Motor neuron (in vitro differentiated cells): ENCODE measurements at regions not wholly inside any gene's neighbourhood (a gene's known extent, or its start where the extent isn't known, plus 50 kb on each side); places are given as distances from the start of the nearest gene placed in this dataset.

Experiments used
- ATAC-seq, 8 experiments: fragments of 200-7000 bp; cut with Tn5 transposase; replicated peaks in 6 of 8; 2 replicates each; pipeline ENCODE4 v1.8.0; 2021; ENCODE audit warnings: mild to moderate bottlenecking in 8 of 8, moderate library complexity in 8 of 8
- H3K27ac ChIP-seq, 2 donors: fragments of 250-450 bp; sonication (Bioruptor Pico); 2 replicates each; pipeline ENCODE4 v1.9.0; 2021; ENCODE audit warnings: antibody characterized with exemption in 2 of 2, mild to moderate bottlenecking in 2 of 2, moderate library complexity in 1 of 2
- H3K4me1 ChIP-seq, 2 donors: fragments of 250-450 bp; sonication (Bioruptor Pico); replicated peaks in 1 of 2; 2 replicates each; pipeline ENCODE4 v1.6.1; 2021; ENCODE audit warnings: antibody characterized with exemption in 2 of 2, mild to moderate bottlenecking in 2 of 2, moderate library complexity in 1 of 2
- H3K4me3 ChIP-seq, 5 donors: fragments of 250-450 bp; sonication (Bioruptor Pico); 2 replicates each; pipeline ENCODE4 v1.9.0; 2021; ENCODE audit warnings: antibody characterized with exemption in 5 of 5, mild to moderate bottlenecking in 5 of 5, moderate library complexity in 4 of 5
- WGBS, 10 experiments: fragments of 450-650 bp; shearing (Covaris generic); methylation state at CpG; one replicate each; pipeline ENCODE4 v1.0.0; 2022; 5-methylcytosine and 5-hydroxymethylcytosine counted together
- in situ Hi-C, 9 experiments: fragments of 400-800 bp; cut with MboI; loops; one replicate each; pipeline ENCODE4 v1.15.0; 2021; ENCODE audit warnings: low sequenced_read_pairs in 9 of 9, low pct_unique_long_range_greater_than_20kb in 2 of 9; ENCODE audit not compliant: unreplicated experiment in 9 of 9

DNA sequence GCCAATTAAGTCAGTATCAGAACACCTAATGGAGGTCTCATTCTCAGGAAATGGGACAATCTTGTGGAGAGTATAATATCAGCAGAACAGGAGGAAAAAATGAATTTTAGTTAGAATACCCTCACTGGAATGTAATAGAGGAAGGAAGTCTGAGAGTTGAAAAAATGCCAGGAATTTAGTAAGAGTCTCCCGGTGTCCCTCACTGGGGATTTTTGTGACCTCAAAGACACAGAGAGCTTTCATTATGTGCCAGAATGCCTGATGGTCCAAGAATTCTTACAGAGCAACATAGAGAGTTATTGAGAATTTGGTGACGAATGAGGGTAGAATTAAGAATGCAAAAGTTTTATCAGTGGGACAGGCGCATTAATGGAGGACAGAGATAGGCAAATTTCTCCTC is 443.5 kb upstream of the B3GALT2 start:
- in situ Hi-C loops = no loop called here
- Histone ChIP-seq H3K4me3 (no peak overlapping the region), H3K27ac (no peak overlapping the region), H3K4me1 (no peaks in the 10 kb centered on the region)
- WGBS, 10 experiments = 61 to 100% (median 75%) methylated on average over 1 to 3 of the region's 3 CpGs
- ATAC-seq = no peak

DNA sequence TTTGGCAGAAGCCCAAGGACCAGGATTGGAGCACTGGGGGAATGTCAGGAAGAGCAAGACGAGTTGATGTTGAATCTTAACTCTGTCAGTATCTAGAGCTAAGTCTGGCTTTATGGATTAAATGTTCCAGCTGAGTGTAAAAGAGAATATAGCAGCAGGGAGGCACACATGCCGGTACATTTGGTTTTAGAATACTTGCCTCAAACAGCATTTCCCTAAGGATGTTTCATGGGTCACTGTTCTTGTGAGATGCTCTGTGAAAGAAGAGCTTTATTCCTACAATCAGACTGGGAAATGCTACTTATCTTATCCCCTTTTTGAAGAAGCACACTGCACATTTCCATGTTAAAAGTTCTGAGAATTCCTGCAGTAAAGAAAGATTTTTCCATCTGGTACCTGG is 440.3 kb upstream of the B3GALT2 start:
- Histone ChIP-seq H3K4me3 (no peak overlapping the region), H3K27ac (no peak overlapping the region), H3K4me1 (no peaks in the 10 kb centered on the region)
- ATAC-seq = no peak
- WGBS, 10 experiments = 29 to 100% (median 72%) methylated on average over 1 to 2 of the region's 2 CpGs; no CpG with 5 or more reads in 4 of the 10 experiments
- in situ Hi-C loops = no loop called here

DNA sequence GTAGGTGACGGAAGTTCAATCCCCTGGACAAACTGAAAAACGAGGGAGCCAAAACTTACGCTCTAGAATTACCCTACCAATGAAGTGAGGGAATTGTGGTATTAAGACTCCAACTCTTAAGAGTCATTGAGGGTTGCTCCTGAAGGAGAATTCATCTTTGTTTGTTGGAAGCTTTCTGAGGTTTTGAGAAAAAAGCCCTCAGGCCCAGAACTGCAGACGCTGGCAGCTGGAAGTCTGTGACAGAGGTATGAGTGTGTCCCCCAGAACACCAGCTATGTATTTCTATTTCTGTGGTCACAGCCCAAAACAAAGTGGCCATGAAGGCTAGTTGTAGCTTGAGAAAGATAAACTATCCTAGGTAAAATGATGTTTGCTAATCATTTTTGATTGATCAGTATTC is 438.8 kb upstream of the B3GALT2 start:
- ATAC-seq = no peak
- no peak overlapping the region for H3K4me3 ChIP-seq
- in situ Hi-C loops = no loop called here
- no peak overlapping the region for H3K27ac ChIP-seq
- no peaks in the 10 kb centered on the region for H3K4me1 ChIP-seq
- 0 to 81% (median 66%) methylated on average over 1 to 4 of the region's 4 CpGs; no CpG with 5 or more reads in 2 of the 10 experiments for WGBS, 10 experiments

DNA sequence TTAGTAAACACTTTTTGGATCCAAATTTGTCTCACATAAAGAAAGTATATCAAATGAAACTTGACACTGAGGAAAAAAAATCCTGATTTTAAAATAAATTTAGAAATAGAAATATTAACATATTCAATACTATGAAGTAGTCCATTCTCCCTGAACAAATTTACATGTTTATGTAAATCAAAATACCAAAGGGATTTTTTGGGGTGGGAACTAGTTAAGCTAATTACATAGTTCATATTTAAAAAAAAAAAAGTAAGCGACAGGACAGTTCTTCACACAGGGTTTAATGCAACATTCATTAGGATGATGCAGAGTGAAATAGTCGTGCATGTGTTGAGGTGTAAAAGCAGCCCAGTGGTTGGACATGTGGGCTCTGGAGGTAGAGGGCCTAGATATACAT is 433.5 kb upstream of the B3GALT2 start:
- no peaks in the 10 kb centered on the region for H3K4me1 ChIP-seq
- ATAC-seq = peak in 3 of 8 experiments; percentile 71 to 93 (median 74)

DNA sequence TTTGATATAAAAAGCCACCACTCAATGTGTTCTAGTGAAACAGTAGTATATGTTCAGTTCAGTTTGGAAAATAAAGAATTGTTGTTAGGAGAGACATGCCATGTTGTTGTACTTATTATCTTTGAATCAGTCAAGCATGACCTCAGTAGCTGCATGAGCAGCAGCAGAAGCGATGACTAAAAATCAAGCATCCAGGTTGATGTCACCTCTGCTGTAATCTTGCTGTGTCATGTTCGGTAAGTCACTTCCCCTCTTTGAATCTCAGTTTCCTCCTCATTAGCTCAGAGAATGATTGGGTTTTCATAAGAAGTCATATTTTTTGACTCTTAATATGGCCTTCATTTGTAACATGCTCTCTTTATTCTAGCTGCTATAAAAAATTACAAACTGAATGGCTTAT is 428.4 kb upstream of the B3GALT2 start:
- WGBS, 10 experiments = 65 to 100% (median 85%) methylated on average over 1 to 2 of the region's 2 CpGs; no CpG with 5 or more reads in 2 of the 10 experiments
- in situ Hi-C loops = no loop called here

More for the DNA sequence above, 433.5 kb upstream of the B3GALT2 start:
- H3K27ac ChIP-seq = no peak overlapping the region
- in situ Hi-C loops = no loop called here
- WGBS, 10 experiments = 0 to 100% (median 80%) methylated on average over 1 to 2 of the region's 2 CpGs; no CpG with 5 or more reads in 1 of the 10 experiments
- no peak overlapping the region for H3K4me3 ChIP-seq

DNA sequence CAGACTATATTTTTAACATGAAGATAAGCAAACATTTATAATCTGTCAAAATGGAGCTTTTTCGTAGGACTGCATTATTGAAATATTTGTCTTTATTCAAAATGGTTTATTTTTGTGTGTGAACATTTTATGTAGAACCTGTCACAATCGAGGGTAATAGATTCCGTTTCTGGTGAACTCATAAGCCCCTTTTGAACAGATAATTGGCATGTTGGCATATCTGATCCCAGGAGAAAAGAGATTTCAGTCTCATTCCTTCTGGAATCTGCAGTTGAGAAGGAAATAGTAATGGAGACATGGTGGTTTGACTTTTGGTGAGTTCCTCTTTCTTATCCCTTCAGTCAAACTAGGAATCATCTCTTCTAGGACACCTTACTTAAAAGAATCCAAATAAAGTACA is 427.9 kb upstream of the B3GALT2 start:
- Histone ChIP-seq H3K27ac (no peak overlapping the region), H3K4me1 (no peaks in the 10 kb centered on the region), H3K4me3 (no peak overlapping the region)
- ATAC-seq = no peak
- in situ Hi-C loops = no loop called here
- 0 to 93% (median 79%) methylated on average over 1 to 3 of the region's 3 CpGs for WGBS, 10 experiments

More for the DNA sequence above, 428.4 kb upstream of the B3GALT2 start:
- Histone ChIP-seq H3K27ac (no peak overlapping the region), H3K4me1 (no peaks in the 10 kb centered on the region), H3K4me3 (no peak overlapping the region)
- ATAC-seq = peak in 5 of 8 experiments; percentile 65 to 89 (median 78)

DNA sequence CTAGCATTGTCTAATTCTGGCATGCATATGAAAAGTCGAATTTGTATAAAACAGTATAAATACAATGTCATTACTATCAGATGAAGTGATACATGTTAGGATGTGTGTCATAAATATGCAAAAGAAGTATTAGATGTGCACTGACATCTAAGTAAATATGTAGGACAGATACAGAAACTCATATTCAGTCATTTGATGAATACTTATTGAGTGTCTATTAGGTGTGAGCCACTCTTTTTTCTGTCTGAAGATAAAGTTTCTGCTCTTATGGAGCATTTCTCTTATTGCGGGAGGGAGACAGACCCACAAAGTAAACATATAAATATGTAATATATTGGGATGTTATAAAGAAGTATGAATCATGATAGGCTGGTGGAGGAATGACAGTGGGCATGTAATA is 426.6 kb upstream of the B3GALT2 start:
- ATAC-seq = peak in 1 of 8 experiments; percentile 19
- WGBS, 10 experiments = 40 to 100% (median 90%) methylated on average over 1 to 2 of the region's 2 CpGs; no CpG with 5 or more reads in 2 of the 10 experiments
- H3K27ac ChIP-seq = no peak overlapping the region
- no peak overlapping the region for H3K4me3 ChIP-seq
- no peaks in the 10 kb centered on the region for H3K4me1 ChIP-seq
- in situ Hi-C loops = no loop called here

DNA sequence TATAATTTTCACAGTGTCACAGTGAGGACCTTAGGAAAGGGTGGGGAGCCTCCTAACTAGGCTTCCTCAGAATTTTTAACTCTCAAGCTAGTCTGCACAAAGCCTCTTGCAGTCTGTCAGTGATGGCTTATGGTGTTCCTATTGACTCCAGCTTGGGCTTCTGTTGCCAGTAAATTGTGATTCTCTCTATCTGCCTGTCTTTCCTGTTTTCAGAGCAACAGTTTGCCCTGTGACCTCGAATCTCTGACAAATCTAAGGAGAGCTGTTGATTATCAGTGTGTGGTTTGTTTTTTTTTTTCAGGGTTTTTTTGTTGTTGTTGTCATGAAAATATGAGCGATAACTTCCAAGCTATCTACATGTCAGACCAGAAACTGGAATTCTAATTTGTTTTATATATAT is 423.2 kb upstream of the B3GALT2 start:
- no peak for ATAC-seq
- Histone ChIP-seq H3K27ac (no peak overlapping the region), H3K4me3 (no peak overlapping the region), H3K4me1 (no peaks in the 10 kb centered on the region)
- in situ Hi-C loops = no loop called here
- WGBS, 10 experiments = 5 to 98% (median 60%) methylated on average over 1 to 2 of the region's 2 CpGs; no CpG with 5 or more reads in 1 of the 10 experiments

DNA sequence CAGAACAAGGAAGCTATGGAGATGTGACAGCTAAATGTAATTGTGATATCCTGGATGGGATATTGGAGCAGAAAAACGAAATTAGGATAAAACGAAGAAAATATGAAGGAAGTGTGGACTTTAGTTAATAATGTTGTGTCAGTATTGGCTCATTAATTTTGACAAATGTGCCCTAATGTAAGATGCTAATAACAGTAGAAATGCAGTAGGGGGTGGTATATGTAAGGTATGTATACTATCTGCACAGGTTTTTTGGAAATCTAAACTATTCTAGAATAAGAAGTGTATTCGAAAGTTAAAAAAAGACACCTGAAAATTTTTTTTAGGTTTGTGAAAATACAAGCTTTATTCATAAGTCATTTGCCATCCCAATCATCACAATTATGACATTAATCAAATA is 421.4 kb upstream of the B3GALT2 start:
- Histone ChIP-seq H3K4me1 (no peaks in the 10 kb centered on the region), H3K27ac (no peak overlapping the region), H3K4me3 (no peak overlapping the region)
- ATAC-seq = no peak
- 0 to 98% (median 69%) methylated on average over 1 to 3 of the region's 3 CpGs for WGBS, 10 experiments
- in situ Hi-C loops = no loop called here

DNA sequence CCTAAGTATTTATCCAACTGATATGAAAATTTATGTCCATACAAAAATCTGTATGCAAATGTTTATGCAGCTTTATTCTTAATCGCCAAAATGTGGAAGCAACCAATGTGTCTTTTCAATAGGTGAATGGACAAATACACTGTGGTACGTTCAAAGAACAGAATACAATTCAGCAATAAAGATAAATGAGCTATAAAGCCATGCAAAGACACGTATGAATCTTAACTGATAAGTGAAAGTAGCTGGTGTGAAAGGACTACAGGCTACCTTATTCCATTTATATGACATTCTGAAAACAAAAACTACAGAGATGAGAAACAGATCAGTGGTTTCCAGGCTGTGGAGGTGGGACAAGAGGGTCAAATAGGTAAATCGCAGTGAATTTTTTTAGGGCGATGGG is 419.6 kb upstream of the B3GALT2 start:
- H3K4me1 ChIP-seq = no peaks in the 10 kb centered on the region
- ATAC-seq = no peak
- 33 to 100% (median 86%) methylated on average over 2 to 5 of the region's 5 CpGs; no CpG with 5 or more reads in 1 of the 10 experiments for WGBS, 10 experiments
- no peak overlapping the region for H3K27ac ChIP-seq
- H3K4me3 ChIP-seq = no peak overlapping the region
- in situ Hi-C loops = no loop called here

DNA sequence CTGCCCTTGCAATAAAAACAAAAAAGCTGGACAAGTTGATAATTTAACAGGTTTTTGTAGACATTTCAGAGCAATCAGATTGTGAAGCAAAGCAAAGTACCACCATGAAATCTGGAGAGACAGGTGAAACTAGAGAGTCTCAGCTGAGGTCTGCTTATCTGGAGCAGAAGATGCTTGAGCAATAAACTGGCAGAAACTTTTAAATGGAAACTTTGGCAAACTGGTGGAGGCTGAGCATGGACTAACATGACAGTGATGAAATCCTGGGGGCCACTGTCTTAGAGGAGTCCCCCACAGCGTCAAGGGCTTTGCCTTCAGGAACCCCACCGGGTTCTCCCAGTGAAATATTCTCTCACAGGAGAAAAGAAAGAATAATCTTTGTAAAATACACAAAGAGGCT is 416.3 kb upstream of the B3GALT2 start:
- 0 to 40% (median 4%) methylated on average over 1 to 2 of the region's 2 CpGs; no CpG with 5 or more reads in 5 of the 10 experiments for WGBS, 10 experiments
- in situ Hi-C loops = no loop called here
- Histone ChIP-seq H3K4me3 (no peak overlapping the region), H3K4me1 (no peaks in the 10 kb centered on the region), H3K27ac (no peak overlapping the region)
- no peak for ATAC-seq

DNA sequence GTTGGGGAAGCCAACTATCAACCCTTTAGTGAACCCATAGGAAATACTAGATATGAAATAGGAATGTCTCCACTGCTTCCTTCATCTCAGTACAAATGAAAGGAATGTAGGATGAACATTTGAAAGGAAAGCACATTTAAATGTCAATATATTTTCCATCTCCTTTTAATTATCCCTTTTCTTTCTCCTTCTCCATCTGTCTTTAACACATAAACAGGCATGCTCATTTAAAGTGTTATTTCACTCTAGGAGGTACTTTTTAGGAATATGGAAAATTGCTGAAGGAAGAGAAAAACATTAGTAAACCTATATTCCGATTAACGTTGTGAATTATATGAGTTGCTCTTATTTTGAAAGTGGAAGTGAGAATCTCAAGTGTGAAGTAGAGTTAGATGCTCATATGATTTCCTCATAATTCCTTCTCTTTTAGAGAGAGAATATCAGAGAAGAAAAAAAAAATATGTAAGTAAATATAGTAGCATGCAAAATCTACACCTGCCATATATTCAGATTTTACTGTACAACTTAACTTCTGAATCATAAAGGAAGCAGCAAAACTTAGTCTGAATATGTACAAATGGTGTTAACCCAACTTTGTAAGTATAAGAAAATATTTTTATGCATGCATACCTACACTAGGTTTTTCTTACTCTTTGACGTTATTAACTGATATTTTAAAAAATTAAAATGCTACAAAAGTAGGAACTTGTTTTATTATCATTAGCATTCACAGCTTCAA is 406.9 kb upstream of the B3GALT2 start:
- Histone ChIP-seq H3K4me1 (peaks cover 0 to 3% of the 10 kb centered on the region in 2 donors), H3K27ac (no peak overlapping the region), H3K4me3 (no peak overlapping the region)
- peak in 1 of 8 experiments; percentile 68 for ATAC-seq
- 0 to 92% (median 56%) methylated on average over 1 to 3 of the region's 3 CpGs for WGBS, 10 experiments
- in situ Hi-C loops = no loop called here

DNA sequence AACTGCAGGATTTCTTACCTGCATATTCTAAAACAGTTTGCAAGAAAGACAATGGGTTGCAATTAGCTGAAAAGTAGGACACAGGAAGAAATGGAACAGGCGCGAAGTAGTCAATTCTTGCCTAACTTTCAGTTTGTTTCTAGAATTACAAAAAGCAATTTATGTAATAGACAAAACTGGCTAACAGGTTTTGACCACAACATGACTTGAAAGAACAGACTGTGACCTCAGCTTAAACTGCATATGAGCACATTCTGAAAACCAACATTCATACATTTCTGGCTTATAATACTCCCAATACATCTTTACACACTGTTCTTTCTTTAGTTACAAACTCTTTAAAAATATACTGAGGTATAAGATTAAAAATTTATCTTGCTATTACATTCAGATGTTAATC is 405.9 kb upstream of the B3GALT2 start:
- Histone ChIP-seq H3K4me1 (peaks cover 0 to 5% of the 10 kb centered on the region in 2 donors), H3K4me3 (no peak overlapping the region)

DNA sequence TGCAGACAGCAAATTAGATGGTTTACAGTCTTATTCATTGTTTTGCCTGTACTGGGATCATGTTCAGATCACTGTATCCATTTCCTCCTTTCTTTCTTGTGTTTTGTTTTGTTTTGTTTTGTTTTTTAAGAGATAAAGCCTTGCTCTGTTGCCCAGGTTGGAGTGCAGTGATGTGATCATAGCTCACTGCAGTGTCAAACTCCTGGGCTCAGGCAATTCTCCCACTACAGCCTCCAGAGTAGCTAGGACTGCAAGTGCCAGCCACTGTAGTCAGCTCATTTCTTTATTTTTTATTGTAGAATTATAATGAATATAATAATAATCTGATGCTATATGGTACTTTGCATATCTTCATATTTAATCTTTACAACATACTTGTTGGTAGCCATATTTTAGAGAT is 403.7 kb upstream of the B3GALT2 start:
- Histone ChIP-seq H3K27ac (no peak overlapping the region), H3K4me3 (no peak overlapping the region), H3K4me1 (peaks cover 0 to 5% of the 10 kb centered on the region in 2 donors)
- in situ Hi-C loops = no loop called here
- ATAC-seq = no peak

More for the DNA sequence above, 405.9 kb upstream of the B3GALT2 start:
- 13 to 100% (median 78%) methylated on average over 2 of the region's 2 CpGs; no CpG with 5 or more reads in 2 of the 10 experiments for WGBS, 10 experiments
- in situ Hi-C loops = no loop called here
- H3K27ac ChIP-seq = no peak overlapping the region
- ATAC-seq = no peak
